ENCODE measurements at regions not wholly inside any gene's neighbourhood (a gene's known extent, or its start where the extent isn't known, plus 50 kb on each side); places are given as distances from the start of the nearest gene placed in this dataset.

DNA sequence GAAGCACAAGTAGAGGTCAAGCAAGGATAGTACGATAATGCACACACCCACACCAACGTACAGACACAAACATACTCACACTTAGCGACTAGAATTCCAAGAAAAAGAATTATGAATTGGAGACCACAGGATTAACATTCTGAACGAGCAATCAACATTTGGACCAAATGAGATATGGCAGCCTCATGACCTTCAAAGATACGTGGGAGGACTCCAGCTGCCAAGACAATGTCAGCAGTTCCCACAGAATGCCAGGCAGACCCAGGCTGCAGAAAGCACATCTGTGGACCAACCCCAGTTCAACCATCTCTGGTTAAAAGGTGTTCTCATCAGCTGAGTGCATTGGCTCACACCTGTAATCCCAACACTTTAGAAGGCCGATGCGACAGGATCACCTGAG is 187.6 kb upstream of the GRAMD2B start:
- POLR2A ChIA-PET, result no interaction called here
- Mint-ChIP-seq H3K4me1 (no peaks in the 10 kb centered on the region), H3K9me3 (peaks cover 0 to 36% (median 10%) of the 10 kb centered on the region in 9 donors), H3K36me3 (no peaks in the 10 kb centered on the region), H3K27me3 (peaks cover 0 to 20% (median 5%) of the 10 kb centered on the region in 5 donors), H3K27ac (no peak overlapping the region), H3K4me3 (no peak overlapping the region)
- DNase-seq, result no peak
- no peak for ATAC-seq

DNA sequence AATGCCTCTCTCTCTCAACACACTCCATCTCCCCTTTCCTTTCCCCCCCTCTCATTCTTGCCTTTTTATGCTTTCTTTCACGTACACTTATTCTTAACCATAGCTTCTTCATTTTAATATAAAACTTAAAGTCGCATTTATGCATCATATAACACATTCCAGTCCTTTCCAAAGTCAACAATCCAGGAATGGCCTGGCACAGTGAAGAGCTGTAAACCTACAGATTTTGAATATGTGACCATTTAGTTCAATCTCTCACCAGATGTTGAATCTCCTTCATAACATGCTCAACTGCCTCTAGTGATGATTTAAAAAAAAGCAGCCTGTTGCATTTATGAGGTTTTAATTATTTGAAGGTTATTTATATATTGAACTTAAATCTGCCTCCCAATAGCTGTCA is 186.2 kb upstream of the GRAMD2B start:
- ATAC-seq (no peak), DNase-seq (no peak)
- Mint-ChIP-seq H3K4me1 (no peaks in the 10 kb centered on the region), H3K27ac (no peak overlapping the region), H3K4me3 (no peak overlapping the region), H3K27me3 (peaks cover 0 to 20% (median 2%) of the 10 kb centered on the region in 5 donors), H3K36me3 (no peaks in the 10 kb centered on the region), H3K9me3 (peaks cover 0 to 26% (median 6%) of the 10 kb centered on the region in 9 donors)
- POLR2A ChIA-PET, result no interaction called here

DNA sequence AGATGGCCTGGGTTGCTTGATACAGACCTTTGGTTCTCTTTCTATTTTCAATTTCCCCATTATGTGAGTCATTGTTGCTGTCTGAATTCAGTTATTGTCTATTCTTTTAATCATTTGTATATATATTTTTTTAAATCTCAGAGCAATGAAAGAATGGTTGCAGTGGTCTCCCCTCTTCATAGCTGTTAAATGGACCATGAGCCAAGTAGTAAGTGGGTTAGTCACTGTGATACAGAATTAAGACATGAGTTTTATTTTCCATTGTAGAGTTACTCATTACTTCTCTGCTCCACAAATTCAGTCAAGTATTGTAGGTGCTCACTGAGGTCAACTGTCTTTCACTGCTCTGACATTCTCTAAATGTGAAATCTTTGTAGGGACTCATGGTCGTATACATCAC is 174.6 kb upstream of the GRAMD2B start:
- Mint-ChIP-seq H3K9me3 (peaks cover 0 to 16% (median 9%) of the 10 kb centered on the region in 9 donors), H3K27me3 (peaks cover 0 to 4% (median under 1%) of the 10 kb centered on the region in 5 donors), H3K27ac (no peak overlapping the region), H3K4me3 (no peak overlapping the region), H3K4me1 (no peaks in the 10 kb centered on the region), H3K36me3 (peaks cover 0 to 14% (median 0%) of the 10 kb centered on the region in 3 donors)
- POLR2A ChIA-PET, result no interaction called here
- no peak for ATAC-seq
- DNase-seq, result no peak

DNA sequence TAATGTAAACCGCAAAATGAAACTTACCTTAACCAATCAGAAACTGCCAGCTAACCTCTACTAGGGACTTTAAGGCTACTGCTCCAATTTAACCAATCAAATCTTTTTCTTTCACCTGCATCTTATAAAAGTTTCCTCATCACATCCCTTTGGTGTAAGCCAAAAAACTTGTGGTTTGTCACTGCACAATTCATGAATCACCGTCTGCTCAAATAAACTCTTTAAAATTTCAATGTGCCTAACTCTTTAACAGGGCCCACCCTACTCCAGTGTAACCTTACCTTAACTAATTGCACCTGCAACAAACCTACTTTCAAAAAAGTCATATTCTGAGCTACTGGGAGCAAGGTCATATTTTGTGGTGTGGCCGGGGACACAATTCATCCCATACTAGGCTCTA is 172.2 kb upstream of the GRAMD2B start:
- Mint-ChIP-seq H3K36me3 (peaks cover 0 to 14% (median 0%) of the 10 kb centered on the region in 3 donors), H3K4me1 (no peaks in the 10 kb centered on the region), H3K27me3 (peaks cover 0 to 5% (median 3%) of the 10 kb centered on the region in 5 donors), H3K27ac (no peak overlapping the region), H3K9me3 (peaks cover 0 to 17% (median 9%) of the 10 kb centered on the region in 9 donors), H3K4me3 (no peak overlapping the region)
- ATAC-seq (no peak), DNase-seq (no peak)
- POLR2A ChIA-PET, result no interaction called here

DNA sequence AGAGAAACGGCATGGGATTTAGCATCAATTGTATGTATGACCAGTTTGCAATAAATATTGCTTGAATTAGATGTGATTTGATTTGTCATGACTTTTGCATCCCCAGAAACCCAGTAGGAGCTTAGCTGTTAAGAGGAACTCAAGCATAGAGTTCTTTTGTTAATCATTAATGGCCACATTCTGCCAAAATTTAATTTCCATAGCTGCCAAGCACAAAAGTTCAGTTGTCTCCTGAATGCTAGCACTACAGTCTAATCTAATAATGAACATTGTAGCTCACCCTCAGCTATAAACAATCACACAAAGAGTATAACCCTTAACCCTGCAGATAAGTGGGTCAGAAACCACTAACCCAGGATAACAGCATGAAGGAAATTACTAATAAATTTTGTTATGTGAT is 169.8 kb upstream of the GRAMD2B start:
- H3K36me3 Mint-ChIP-seq, result peaks cover 0 to 24% (median 0%) of the 10 kb centered on the region in 3 donors
- POLR2A ChIA-PET, result no interaction called here
- DNase-seq, result no peak
- peaks cover 0 to 5% (median 4%) of the 10 kb centered on the region in 5 donors for H3K27me3 Mint-ChIP-seq
- ATAC-seq, result no peak
- H3K9me3 Mint-ChIP-seq, result peaks cover 0 to 25% (median 13%) of the 10 kb centered on the region in 9 donors
- H3K4me3 Mint-ChIP-seq, result no peak overlapping the region
- H3K4me1 Mint-ChIP-seq, result no peaks in the 10 kb centered on the region
- no peak overlapping the region for H3K27ac Mint-ChIP-seq

DNA sequence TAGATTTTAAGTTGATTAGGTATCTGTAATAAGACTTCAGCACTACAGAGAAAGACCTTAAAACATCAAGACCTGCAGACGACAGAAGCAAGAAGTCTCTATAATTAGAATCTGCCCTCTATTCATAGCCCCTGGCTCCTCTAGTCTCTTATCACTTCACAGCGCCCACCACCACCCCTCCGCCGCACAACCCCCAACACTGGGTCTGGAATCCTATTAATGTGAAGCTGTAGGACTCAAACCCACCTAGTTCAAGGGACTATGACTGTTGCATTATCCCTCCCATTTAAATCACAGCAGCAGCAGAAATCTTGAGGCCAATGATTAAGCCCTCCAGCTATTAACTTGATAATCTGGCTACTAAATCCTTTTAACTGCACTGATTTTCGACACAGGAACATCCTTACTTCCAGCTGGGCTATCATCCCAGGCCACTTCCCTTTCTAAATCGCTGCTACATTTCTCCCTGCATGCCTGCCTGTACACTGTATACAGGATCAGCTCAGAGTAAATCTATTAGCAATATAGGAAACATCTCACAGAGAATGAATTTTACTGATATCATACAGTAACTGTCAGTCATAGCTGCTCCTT is 159.5 kb upstream of the GRAMD2B start:
- peaks cover 0 to 17% (median 8%) of the 10 kb centered on the region in 9 donors for H3K9me3 Mint-ChIP-seq
- ATAC-seq, result no peak
- H3K27me3 Mint-ChIP-seq, result peaks cover 0 to 3% (median 0%) of the 10 kb centered on the region in 5 donors
- no peak for DNase-seq
- POLR2A ChIA-PET, result no interaction called here
- no peak overlapping the region for H3K4me3 Mint-ChIP-seq
- peaks cover 0 to 5% (median 0%) of the 10 kb centered on the region in 3 donors for H3K36me3 Mint-ChIP-seq
- no peaks in the 10 kb centered on the region for H3K4me1 Mint-ChIP-seq
- H3K27ac Mint-ChIP-seq, result no peak overlapping the region

DNA sequence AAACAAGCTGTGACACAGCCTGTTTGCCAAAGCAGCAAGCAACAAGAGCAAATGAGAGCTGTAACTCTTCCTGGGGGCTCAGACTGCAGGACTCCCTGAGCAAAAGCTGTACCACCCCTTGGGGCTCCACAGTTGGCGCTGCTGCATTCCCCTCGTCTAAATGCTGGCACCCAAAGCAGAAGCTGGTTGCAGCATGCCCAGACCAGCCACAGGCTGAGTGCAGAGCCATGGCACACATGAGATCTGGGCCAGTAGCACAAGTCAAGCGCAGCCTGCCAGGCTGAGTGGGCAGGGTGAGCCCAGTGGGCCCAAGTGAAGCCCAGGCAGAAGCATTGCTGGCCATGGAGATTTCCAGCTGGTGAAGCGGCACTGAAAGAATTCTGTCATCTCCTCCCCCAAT is 157.3 kb upstream of the GRAMD2B start:
- Mint-ChIP-seq H3K36me3 (no peaks in the 10 kb centered on the region), H3K9me3 (peaks cover 0 to 3% (median 0%) of the 10 kb centered on the region in 9 donors), H3K4me3 (no peak overlapping the region), H3K4me1 (peaks cover 0 to 2% (median 0%) of the 10 kb centered on the region in 4 donors), H3K27me3 (peaks cover 0 to 12% (median 5%) of the 10 kb centered on the region in 5 donors), H3K27ac (no peak overlapping the region)
- ATAC-seq (no peak), DNase-seq (no peak)
- POLR2A ChIA-PET, result no interaction called here

DNA sequence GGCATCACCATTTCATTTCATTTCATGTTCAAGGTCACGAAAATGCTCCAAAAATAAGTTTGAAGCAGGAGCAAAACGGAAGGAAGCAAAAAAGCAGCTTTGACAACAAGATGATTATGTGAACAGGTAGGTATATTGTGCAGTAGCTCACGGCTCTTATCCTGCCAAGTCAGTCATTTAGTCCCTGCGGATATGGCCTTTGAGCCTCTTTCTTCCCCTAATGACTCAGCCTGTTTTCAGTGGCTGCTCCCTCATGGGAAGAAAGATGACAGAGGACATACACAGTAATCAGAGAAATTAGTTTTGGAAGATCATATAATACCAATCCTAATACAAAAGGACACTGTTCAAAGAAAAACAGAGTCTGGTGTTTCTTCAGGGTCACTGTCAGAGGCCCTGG is 155.8 kb upstream of the GRAMD2B start:
- peaks cover 0 to 2% (median 0%) of the 10 kb centered on the region in 4 donors for H3K4me1 Mint-ChIP-seq
- POLR2A ChIA-PET, result no interaction called here

DNA sequence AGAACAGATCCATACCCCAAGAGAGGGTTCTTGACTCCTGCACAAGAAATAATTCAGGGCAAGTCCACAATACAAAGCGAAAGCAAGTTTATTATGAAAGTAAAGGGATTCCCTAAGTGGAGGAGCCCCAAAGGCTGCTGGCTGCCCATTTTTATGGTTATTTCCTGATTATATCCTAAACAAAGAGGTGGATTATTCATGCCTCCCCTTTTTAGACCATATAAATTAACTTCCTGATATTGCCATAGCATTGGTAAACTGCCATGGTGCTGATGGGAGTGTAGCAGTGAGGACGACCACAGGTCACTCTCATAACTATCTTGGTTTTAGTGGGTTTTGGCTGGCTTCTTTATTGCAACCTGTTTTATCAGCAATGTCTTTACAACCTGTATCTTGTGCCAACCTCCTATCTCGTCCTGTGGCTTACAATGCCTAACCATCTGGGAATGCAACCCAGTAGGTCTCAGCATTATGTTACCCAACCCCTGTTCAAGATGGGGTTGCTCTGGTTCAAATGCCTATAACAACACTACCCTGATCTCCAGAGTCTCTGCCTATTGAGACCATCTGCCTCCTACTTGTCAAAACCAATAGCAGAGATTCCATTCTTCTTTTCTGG is 154.4 kb upstream of the GRAMD2B start:
- POLR2A ChIA-PET, result no interaction called here
- no peak for DNase-seq

More for the DNA sequence above, 155.8 kb upstream of the GRAMD2B start:
- DNase-seq, result no peak
- no peak for ATAC-seq
- Mint-ChIP-seq H3K27me3 (peaks cover 0 to 12% (median 5%) of the 10 kb centered on the region in 5 donors), H3K27ac (no peak overlapping the region), H3K4me3 (no peak overlapping the region), H3K9me3 (peaks cover 0 to 1% (median 0%) of the 10 kb centered on the region in 9 donors), H3K36me3 (no peaks in the 10 kb centered on the region)

DNA sequence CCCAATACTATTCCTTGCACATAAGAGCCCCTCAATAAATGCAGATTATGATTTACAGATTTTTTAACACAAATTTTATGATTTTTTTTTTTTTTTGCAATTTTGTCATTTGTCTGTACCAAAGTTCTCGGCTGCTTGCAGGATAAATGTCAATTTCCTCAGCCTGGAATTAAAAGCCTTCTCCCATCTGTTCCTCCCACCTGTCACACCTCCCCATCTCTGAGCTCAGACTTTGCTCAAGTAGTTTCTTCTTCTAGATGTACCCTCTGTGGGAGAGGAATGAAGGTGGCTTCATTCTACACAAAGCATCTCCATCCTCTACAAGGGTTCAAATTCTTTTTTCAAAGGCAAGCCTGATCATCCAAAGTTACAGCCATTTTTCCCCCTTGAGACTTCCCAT is 153.7 kb upstream of the GRAMD2B start:
- POLR2A ChIA-PET, result no interaction called here

More for the DNA sequence above, 154.4 kb upstream of the GRAMD2B start:
- Mint-ChIP-seq H3K27ac (peak overlapping the region in 1 of 10 donors; percentile 3), H3K4me3 (no peak overlapping the region), H3K36me3 (no peaks in the 10 kb centered on the region), H3K4me1 (peaks cover 0 to 2% (median 0%) of the 10 kb centered on the region in 4 donors), H3K9me3 (peaks cover 0 to 2% (median 0%) of the 10 kb centered on the region in 9 donors), H3K27me3 (peaks cover 0 to 12% (median 5%) of the 10 kb centered on the region in 5 donors)
- no peak for ATAC-seq

DNA sequence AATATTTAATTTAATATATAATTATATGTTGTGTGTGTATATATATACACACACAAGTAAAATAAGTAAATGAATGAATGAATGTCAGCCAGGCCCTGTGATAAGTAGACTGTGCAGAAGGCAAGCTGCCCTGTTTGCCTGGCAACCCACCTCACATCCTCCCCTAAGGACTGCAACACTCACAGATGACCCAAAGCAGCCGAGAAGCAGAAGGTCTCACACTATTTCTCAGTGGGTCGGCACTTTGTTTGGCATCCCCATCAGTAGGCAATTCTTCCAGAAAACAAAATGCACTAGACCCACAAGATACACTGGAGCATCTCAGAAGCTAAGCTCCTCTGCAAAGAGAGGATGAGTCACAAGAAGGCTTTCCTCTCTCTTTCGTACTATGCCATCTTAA is 152.1 kb upstream of the GRAMD2B start:
- POLR2A ChIA-PET, result no interaction called here
- Mint-ChIP-seq H3K4me3 (no peak overlapping the region), H3K36me3 (no peaks in the 10 kb centered on the region), H3K9me3 (peaks cover 0 to 2% (median 0%) of the 10 kb centered on the region in 9 donors), H3K27me3 (peaks cover 0 to 12% (median 5%) of the 10 kb centered on the region in 5 donors), H3K27ac (no peak overlapping the region), H3K4me1 (peaks cover 0 to 2% (median 0%) of the 10 kb centered on the region in 4 donors)
- ATAC-seq (no peak), DNase-seq (no peak)

More for the DNA sequence above, 153.7 kb upstream of the GRAMD2B start:
- Mint-ChIP-seq H3K27ac (no peak overlapping the region), H3K9me3 (peaks cover 0 to 2% (median 0%) of the 10 kb centered on the region in 9 donors), H3K36me3 (no peaks in the 10 kb centered on the region), H3K4me3 (no peak overlapping the region), H3K27me3 (peaks cover 0 to 12% (median 5%) of the 10 kb centered on the region in 5 donors), H3K4me1 (peaks cover 0 to 2% (median 0%) of the 10 kb centered on the region in 4 donors)
- DNase-seq, result no peak
- no peak for ATAC-seq

DNA sequence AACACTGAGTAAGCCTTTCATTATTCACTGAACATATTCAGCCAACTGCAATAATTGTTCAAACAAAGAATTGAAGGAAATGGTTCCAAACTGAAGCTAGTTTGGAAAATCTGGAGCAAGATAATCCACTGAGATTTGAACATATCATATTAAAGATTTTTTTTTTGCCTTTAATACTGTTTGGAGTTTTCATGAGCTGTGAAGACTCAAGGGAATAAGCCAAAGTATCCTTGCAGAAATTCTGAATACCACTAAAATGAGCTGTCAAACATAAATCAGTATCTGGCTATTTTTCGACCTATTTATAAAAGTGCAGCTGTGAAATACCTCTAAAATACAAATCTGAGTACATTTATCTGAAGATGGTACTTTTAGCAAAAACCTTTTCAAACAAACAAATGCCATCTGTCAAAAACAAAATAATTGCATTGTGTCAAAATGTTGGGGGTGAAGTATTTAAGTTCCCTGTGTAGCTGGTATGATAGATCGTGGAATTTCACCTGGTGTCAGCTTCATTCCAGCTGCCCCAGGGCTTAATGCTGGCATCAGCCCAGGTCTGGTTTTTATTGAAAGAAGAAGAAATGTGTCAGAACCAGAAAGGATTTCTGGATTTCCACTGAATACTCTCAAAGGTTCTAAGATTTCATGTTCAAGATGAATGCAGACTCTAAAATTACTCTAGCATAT is 149.0 kb upstream of the GRAMD2B start:
- Mint-ChIP-seq H3K27me3 (peaks cover 0 to 10% (median 4%) of the 10 kb centered on the region in 5 donors), H3K9me3 (peaks cover 0 to 2% (median 0%) of the 10 kb centered on the region in 9 donors), H3K4me3 (no peak overlapping the region), H3K4me1 (peaks cover 0 to 1% (median 0%) of the 10 kb centered on the region in 4 donors), H3K36me3 (no peaks in the 10 kb centered on the region), H3K27ac (peak overlapping the region in 1 of 10 donors; percentile 24)
- no peak for DNase-seq
- ATAC-seq, result no peak
- POLR2A ChIA-PET, result no interaction called here

DNA sequence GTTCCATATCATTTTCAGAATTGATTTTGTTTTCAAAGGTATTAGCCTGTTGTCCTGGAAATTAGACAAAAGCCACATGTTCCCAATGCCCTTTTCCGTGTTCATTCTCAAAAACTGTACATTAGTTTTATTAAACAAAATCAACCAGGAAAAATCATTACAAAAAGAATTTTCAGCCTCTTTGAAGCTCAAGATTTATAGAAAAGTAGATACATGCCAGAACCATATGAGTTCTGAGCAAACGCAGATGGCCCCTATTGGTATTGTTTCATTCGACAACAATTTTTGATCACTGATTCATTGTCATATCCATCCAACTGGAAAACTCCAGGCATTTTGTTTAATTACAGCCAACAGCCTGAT is 148.5 kb upstream of the GRAMD2B start:
- Mint-ChIP-seq H3K27ac (no peak overlapping the region), H3K4me3 (no peak overlapping the region), H3K9me3 (peaks cover 0 to 2% (median 0%) of the 10 kb centered on the region in 9 donors), H3K4me1 (no peaks in the 10 kb centered on the region), H3K36me3 (no peaks in the 10 kb centered on the region), H3K27me3 (peaks cover 0 to 5% (median 1%) of the 10 kb centered on the region in 5 donors)
- DNase-seq, result no peak
- ATAC-seq, result no peak
- POLR2A ChIA-PET, result no interaction called here
